HFF-Myc (cell line): ENCODE measurements at regions not wholly inside any gene's neighbourhood (a gene's known extent, or its start where the extent isn't known, plus 50 kb on each side); places are given as distances from the start of the nearest gene placed in this dataset.
"Not testable (repeated sequence)": the region's sequence is repeated elsewhere in the genome, so short reads cannot be mapped to it uniquely, and the experiment has no call there.

Experiments used
- DNase-seq: peaks from one replicate; pipeline ENCODE4 v3.0.0-alpha.2; 2011; ENCODE audit warnings: low read depth; ENCODE audit errors: extremely low read depth
- H3K4me3 ChIP-seq: replicated peaks from 2 replicates; pipeline ENCODE4 v1.5.1; 2011; ENCODE audit warnings: low read depth, mild to moderate bottlenecking, control low read depth, low read length
- CTCF ChIP-seq: IDR thresholded peaks from 2 replicates; pipeline ENCODE4 v1.5.1; 2012; ENCODE audit warnings: mild to moderate bottlenecking, low read depth, low read length, control low read depth; ENCODE audit errors: missing control alignments

- no peak for TF ChIP-seq CTCF
- H3K4me3 ChIP-seq, result no peak overlapping the region
- no peak for DNase-seq
Observed at GRCh38 chr3:191912616-191913204, 451.7 kb downstream of the PYDC2 start.

- no peak overlapping the region for H3K4me3 ChIP-seq
- TF ChIP-seq CTCF, result no peak
- DNase-seq, result no peak
Observed at GRCh38 chr3:191915712-191916111, 454.7 kb downstream of the PYDC2 start.

GRCh38 chr3:191919491-191920026, 458.6 kb downstream of the PYDC2 start:
- H3K4me3 ChIP-seq, result no peak overlapping the region
- DNase-seq, result no peak
- TF ChIP-seq CTCF, result no peak

GRCh38 chr3:191922570-191922969, 461.6 kb downstream of the PYDC2 start:
- H3K4me3 ChIP-seq, result no peak overlapping the region
- no peak for TF ChIP-seq CTCF
- no peak for DNase-seq

- H3K4me3 ChIP-seq, result not testable (repeated sequence)
Observed at GRCh38 chr3:191927183-191927817, 466.3 kb downstream of the PYDC2 start.

GRCh38 chr3:191927998-191928397, 467.0 kb downstream of the PYDC2 start:
- DNase-seq, H3K4me3 ChIP-seq: not testable (repeated sequence)

More at GRCh38 chr3:191927183-191927817, 466.3 kb downstream of the PYDC2 start:
- DNase-seq, result not testable (repeated sequence)

GRCh38 chr3:191944835-191945234, 483.9 kb downstream of the PYDC2 start:
- DNase-seq, result no peak
- TF ChIP-seq CTCF, result no peak
- no peak overlapping the region for H3K4me3 ChIP-seq

- DNase-seq, result no peak
- H3K4me3 ChIP-seq, result no peak overlapping the region
- TF ChIP-seq CTCF, result no peak
Observed at GRCh38 chr3:191952186-191952585, 491.2 kb downstream of the PYDC2 start.
